HUES6 (cell line): ENCODE measurements at regions not wholly inside any gene's neighbourhood (a gene's known extent, or its start where the extent isn't known, plus 50 kb on each side); places are given as distances from the start of the nearest gene placed in this dataset.

Experiments used
- H3K27ac ChIP-seq: 2 replicates; pipeline ENCODE4 v1.7.0; 2013; ENCODE audit warnings: low read depth, mild to moderate bottlenecking, low read length, inconsistent platforms
- H3K27me3 ChIP-seq: 2 replicates; pipeline ENCODE4 v1.6.1; 2013; ENCODE audit warnings: low read length; ENCODE audit not compliant: control insufficient read depth, insufficient read depth
- H3K36me3 ChIP-seq: 2 replicates; pipeline ENCODE4 v1.6.1; 2013; ENCODE audit warnings: low read length; ENCODE audit not compliant: control insufficient read depth, insufficient read depth
- H3K4me1 ChIP-seq: 2 replicates; pipeline ENCODE4 v1.6.1; 2013; ENCODE audit warnings: low read length; ENCODE audit not compliant: control insufficient read depth, insufficient read depth
- H3K4me3 ChIP-seq: 2 replicates; pipeline ENCODE4 v1.5.1; 2013; ENCODE audit warnings: low read depth, low read length
- H3K9ac ChIP-seq: one replicate; pipeline ENCODE4 v1.6.1; 2013; ENCODE audit warnings: mild to moderate bottlenecking, low read length
- H3K9me3 ChIP-seq: 2 replicates; pipeline ENCODE4 v1.6.1; 2013; ENCODE audit warnings: low read depth, low read length; ENCODE audit not compliant: control insufficient read depth, insufficient read depth

GRCh38 chr21:28152732-28153131 lies 839.9 kb downstream of the LTN1 start:
- Histone ChIP-seq H3K27ac (no peak overlapping the region), H3K4me3 (no peak overlapping the region), H3K9ac (no peak overlapping the region), H3K36me3 (no peaks in the 10 kb centered on the region), H3K4me1 (no peaks in the 10 kb centered on the region), H3K27me3 (no peaks in the 10 kb centered on the region), H3K9me3 (no peaks in the 10 kb centered on the region)

- Histone ChIP-seq H3K36me3 (no peaks in the 10 kb centered on the region), H3K9ac (no peak overlapping the region), H3K27ac (no peak overlapping the region), H3K4me3 (no peak overlapping the region), H3K4me1 (no peaks in the 10 kb centered on the region), H3K27me3 (no peaks in the 10 kb centered on the region), H3K9me3 (no peaks in the 10 kb centered on the region)
These were observed 840.9 kb downstream of the LTN1 start for GRCh38 chr21:28151758-28152157.

GRCh38 chr21:28150778-28151177 lies 841.9 kb downstream of the LTN1 start:
- Histone ChIP-seq H3K4me3 (no peak overlapping the region), H3K4me1 (no peaks in the 10 kb centered on the region), H3K36me3 (no peaks in the 10 kb centered on the region), H3K27ac (no peak overlapping the region), H3K9me3 (no peaks in the 10 kb centered on the region), H3K27me3 (no peaks in the 10 kb centered on the region), H3K9ac (no peak overlapping the region)

GRCh38 chr21:28148400-28149064 lies 844.1 kb downstream of the LTN1 start:
- no peak overlapping the region for H3K9ac ChIP-seq
- H3K4me3 ChIP-seq = no peak overlapping the region
- H3K9me3 ChIP-seq = no peaks in the 10 kb centered on the region
- H3K27ac ChIP-seq = no peak overlapping the region
- no peaks in the 10 kb centered on the region for H3K4me1 ChIP-seq
- no peaks in the 10 kb centered on the region for H3K36me3 ChIP-seq
- no peaks in the 10 kb centered on the region for H3K27me3 ChIP-seq

- H3K4me1 ChIP-seq = no peaks in the 10 kb centered on the region; the same call in 1 of the 2 replicates
- H3K27me3 ChIP-seq = no peaks in the 10 kb centered on the region
- H3K9me3 ChIP-seq = no peaks in the 10 kb centered on the region
- H3K4me3 ChIP-seq = no peak overlapping the region
- H3K9ac ChIP-seq = no peak overlapping the region
- no peak overlapping the region for H3K27ac ChIP-seq
- H3K36me3 ChIP-seq = no peaks in the 10 kb centered on the region
These were observed 848.0 kb downstream of the LTN1 start for GRCh38 chr21:28144653-28145052.

GRCh38 chr21:28144089-28144488 lies 848.6 kb downstream of the LTN1 start:
- Histone ChIP-seq H3K27ac (no peak overlapping the region), H3K4me3 (no peak overlapping the region), H3K9me3 (no peaks in the 10 kb centered on the region)

GRCh38 chr21:28142697-28143096 lies 850.0 kb downstream of the LTN1 start:
- Histone ChIP-seq H3K4me3 (no peak overlapping the region), H3K27me3 (no peaks in the 10 kb centered on the region), H3K9me3 (peaks cover 3% of the 10 kb centered on the region; the same call in 1 of the 2 replicates), H3K27ac (no peak overlapping the region), H3K4me1 (no peaks in the 10 kb centered on the region; the same call in 1 of the 2 replicates), H3K9ac (no peak overlapping the region), H3K36me3 (no peaks in the 10 kb centered on the region)

More at GRCh38 chr21:28144089-28144488, 848.6 kb downstream of the LTN1 start:
- Histone ChIP-seq H3K27me3 (no peaks in the 10 kb centered on the region), H3K36me3 (no peaks in the 10 kb centered on the region), H3K9ac (no peak overlapping the region), H3K4me1 (no peaks in the 10 kb centered on the region; the same call in 1 of the 2 replicates)

- Histone ChIP-seq H3K27ac (no peak overlapping the region), H3K9ac (no peak overlapping the region), H3K4me1 (no peaks in the 10 kb centered on the region; the same call in 1 of the 2 replicates), H3K27me3 (no peaks in the 10 kb centered on the region), H3K4me3 (no peak overlapping the region), H3K36me3 (no peaks in the 10 kb centered on the region), H3K9me3 (peaks cover 3% of the 10 kb centered on the region; the same call in 1 of the 2 replicates)
These were observed 854.4 kb downstream of the LTN1 start for GRCh38 chr21:28138272-28138671.

- Histone ChIP-seq H3K27me3 (no peaks in the 10 kb centered on the region), H3K4me3 (no peak overlapping the region), H3K9ac (no peak overlapping the region), H3K4me1 (no peaks in the 10 kb centered on the region), H3K9me3 (peaks cover 14% of the 10 kb centered on the region; the same call in 1 of the 2 replicates), H3K36me3 (no peaks in the 10 kb centered on the region), H3K27ac (no peak overlapping the region)
These were observed 855.9 kb downstream of the LTN1 start for GRCh38 chr21:28136656-28137255.

GRCh38 chr21:28135646-28136045 lies 857.0 kb downstream of the LTN1 start:
- H3K27ac ChIP-seq = no peak overlapping the region
- no peaks in the 10 kb centered on the region for H3K4me1 ChIP-seq
- no peak overlapping the region for H3K4me3 ChIP-seq
- no peak overlapping the region for H3K9ac ChIP-seq
- H3K27me3 ChIP-seq = no peaks in the 10 kb centered on the region
- peaks cover 25% of the 10 kb centered on the region for H3K9me3 ChIP-seq
- no peaks in the 10 kb centered on the region for H3K36me3 ChIP-seq

- H3K9me3 ChIP-seq = peaks cover 27% of the 10 kb centered on the region
- no peaks in the 10 kb centered on the region for H3K36me3 ChIP-seq
- H3K9ac ChIP-seq = no peak overlapping the region
- no peaks in the 10 kb centered on the region for H3K4me1 ChIP-seq
- H3K4me3 ChIP-seq = no peak overlapping the region
- no peak overlapping the region for H3K27ac ChIP-seq
- H3K27me3 ChIP-seq = no peaks in the 10 kb centered on the region
These were observed 859.6 kb downstream of the LTN1 start for GRCh38 chr21:28133116-28133515.
